Keratinocyte (primary cell): ENCODE measurements at regions not wholly inside any gene's neighbourhood (a gene's known extent, or its start where the extent isn't known, plus 50 kb on each side); places are given as distances from the start of the nearest gene placed in this dataset.

Source experiments
- DNase-seq: peaks from one replicate; pipeline ENCODE4 v3.0.0-alpha.2; 2011; ENCODE audit warnings: low read depth, missing footprints, low spot score
- FAIRE-seq: peaks from 2 replicates; lab custom pipeline; 2011; peaks lifted over from hg19 to GRCh38; lab: Jason Lieb, UNC
- H2AFZ ChIP-seq: 2 replicates; pipeline ENCODE4 v1.6.0; 2012; ENCODE audit warnings: low read length, control low read depth, inconsistent platforms; ENCODE audit not compliant: control insufficient read depth
- H3K27ac ChIP-seq: 2 replicates; pipeline ENCODE4 v1.5.1; 2011; ENCODE audit warnings: low read length; ENCODE audit not compliant: control insufficient read depth, insufficient read depth
- H3K27me3 ChIP-seq: 3 replicates; pipeline ENCODE4 v1.6.0; 2011; ENCODE audit warnings: low read length; ENCODE audit not compliant: control insufficient read depth, insufficient read depth; ENCODE audit errors: extremely low read depth
- H3K36me3 ChIP-seq, 2 experiments: 2 replicates in 1 of 2; 3 replicates in 1 of 2; pipeline ENCODE4 v1.5.1; 2011; ENCODE audit warnings: low read length in 2 of 2, mild to moderate bottlenecking in 1 of 2; ENCODE audit not compliant: control insufficient read depth in 2 of 2, insufficient read depth in 2 of 2; ENCODE audit errors: extremely low read depth in 1 of 2
- H3K4me1 ChIP-seq: 3 replicates; pipeline ENCODE4 v1.5.1; 2011; ENCODE audit warnings: low read length; ENCODE audit not compliant: control insufficient read depth, insufficient read depth; ENCODE audit errors: extremely low read depth
- H3K4me2 ChIP-seq: 3 replicates; pipeline ENCODE4 v1.6.0; 2011; ENCODE audit warnings: low read depth, low read length; ENCODE audit not compliant: control insufficient read depth, insufficient read depth; ENCODE audit errors: extremely low read depth
- H3K4me3 ChIP-seq, 3 experiments: fragments of 200-600 bp in 1 of 3; sonication (generic) in 1 of 3; 2 replicates in 2 of 3; 3 replicates in 1 of 3; pipeline ENCODE4 v1.5.1; 2011 to 2016; ENCODE audit warnings: low read length in 3 of 3, mild to moderate bottlenecking in 3 of 3, control low read depth in 2 of 3, inconsistent platforms in 1 of 3, low read depth in 1 of 3, mixed read lengths in 1 of 3, mixed run types in 1 of 3, moderate library complexity in 1 of 3; ENCODE audit not compliant: control insufficient read depth in 2 of 3, insufficient read depth in 2 of 3; ENCODE audit errors: extremely low read depth in 1 of 3
- H3K79me2 ChIP-seq: 2 replicates; pipeline ENCODE4 v1.6.0; 2012; ENCODE audit warnings: low read length; ENCODE audit not compliant: control insufficient read depth, insufficient read depth
- H3K9ac ChIP-seq: 3 replicates; pipeline ENCODE4 v1.6.0; 2011; ENCODE audit warnings: low read length; ENCODE audit not compliant: control insufficient read depth, insufficient read depth; ENCODE audit errors: extremely low read depth
- H3K9me1 ChIP-seq: 3 replicates; pipeline ENCODE4 v1.6.0; 2011; ENCODE audit warnings: low read length; ENCODE audit not compliant: control insufficient read depth, insufficient read depth; ENCODE audit errors: extremely low read depth
- H3K9me3 ChIP-seq: 2 replicates; pipeline ENCODE4 v1.5.1; 2012; ENCODE audit warnings: low read depth, low read length; ENCODE audit not compliant: control insufficient read depth
- H4K20me1 ChIP-seq: 3 replicates; pipeline ENCODE4 v1.6.0; 2011; ENCODE audit warnings: low read length; ENCODE audit not compliant: control insufficient read depth, insufficient read depth; ENCODE audit errors: extremely low read depth
- CTCF ChIP-seq, 3 experiments: IDR thresholded peaks in 1 of 3; conservative IDR thresholded peaks in 1 of 3; optimal IDR thresholded peaks in 1 of 3; 2 replicates in 2 of 3; 3 replicates in 1 of 3; pipeline versions ENCODE3 to v1.5.1; 2011; ENCODE audit warnings: low read length in 3 of 3, mild to moderate bottlenecking in 3 of 3, moderate library complexity in 2 of 3, control low read depth in 1 of 3, inconsistent platforms in 1 of 3; ENCODE audit not compliant: insufficient read depth in 2 of 3; ENCODE audit errors: extremely low read depth in 1 of 3
- EZH2 ChIP-seq: IDR thresholded peaks from one replicate; pipeline ENCODE4 v1.6.1; 2012; ENCODE audit warnings: inconsistent platforms, mild to moderate bottlenecking, low read length, moderate library complexity
- dilution Hi-C: fragments of 300-500 bp; cut with MboI; formaldehyde crosslinking; loops from one replicate; pipeline ENCODE4 v1.7.0; 2020; ENCODE audit warnings: low sequenced_read_pairs; ENCODE audit not compliant: extremely low pct_ligation_motif_present

DNA sequence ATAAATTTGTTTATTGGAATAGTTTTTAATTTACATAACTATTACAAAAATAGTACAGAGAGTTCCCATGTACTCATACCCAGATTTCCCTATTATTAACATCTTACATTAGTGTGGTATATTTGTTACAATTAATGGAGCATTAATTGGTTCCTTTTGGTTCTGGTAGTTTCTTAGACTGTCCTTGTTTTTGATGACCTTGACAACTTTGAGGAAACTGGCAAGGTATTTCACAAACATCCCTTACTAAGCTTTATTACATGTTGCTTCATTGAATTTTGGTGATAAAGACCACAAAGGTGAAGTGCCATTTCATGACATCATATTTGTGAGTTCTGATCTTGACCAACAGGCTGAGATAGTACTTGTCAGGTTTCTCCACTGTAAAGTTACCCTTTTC, 379.0 kb upstream of the GCFC2 start:
- TF ChIP-seq EZH2 (no peak), CTCF (optimal IDR thresholded peaks at IDR 0.05 in 1 of 3, IDR thresholded peaks at IDR 0.05 in 1 of 3, conservative IDR thresholded peaks at IDR 0.05 in 1 of 3; ENCODE audit: extremely low read depth in 1 of 3, insufficient read depth in 2 of 3, low read length in 3 of 3) (no peak)
- Histone ChIP-seq H3K4me1 (no peaks in the 10 kb centered on the region), H3K27me3 (no peaks in the 10 kb centered on the region), H3K36me3 (no peaks in the 10 kb centered on the region), H3K79me2 (no peaks in the 10 kb centered on the region), H2AFZ (no peak overlapping the region), H3K27ac (no peak overlapping the region), H3K4me2 (no peak overlapping the region), H3K9me3 (no peaks in the 10 kb centered on the region), H3K9ac (no peak overlapping the region), H3K9me1 (no peaks in the 10 kb centered on the region), H3K4me3 (no peak overlapping the region), H4K20me1 (no peaks in the 10 kb centered on the region)
- no peak for DNase-seq
- no peak for FAIRE-seq
- dilution Hi-C loops: no loop called here

- no peak overlapping the region for H2AFZ ChIP-seq
- no peak overlapping the region for H3K9ac ChIP-seq
- H3K4me2 ChIP-seq: no peak overlapping the region
- no peak for TF ChIP-seq EZH2
- no peak for TF ChIP-seq CTCF (optimal IDR thresholded peaks at IDR 0.05 in 1 of 3, IDR thresholded peaks at IDR 0.05 in 1 of 3, conservative IDR thresholded peaks at IDR 0.05 in 1 of 3; ENCODE audit: extremely low read depth in 1 of 3, insufficient read depth in 2 of 3, low read length in 3 of 3)
- FAIRE-seq (no peak), DNase-seq (no peak)
- no peak overlapping the region for H3K4me3 ChIP-seq
- H3K4me1 ChIP-seq: no peaks in the 10 kb centered on the region
- dilution Hi-C loops: no loop called here
- no peaks in the 10 kb centered on the region for H3K79me2 ChIP-seq
- H3K9me3 ChIP-seq: no peaks in the 10 kb centered on the region
- H3K36me3 ChIP-seq: no peaks in the 10 kb centered on the region
- no peak overlapping the region for H3K27ac ChIP-seq
- no peaks in the 10 kb centered on the region for H3K27me3 ChIP-seq
- no peaks in the 10 kb centered on the region for H3K9me1 ChIP-seq
- no peaks in the 10 kb centered on the region for H4K20me1 ChIP-seq
These were observed 372.5 kb upstream of the GCFC2 start for GRCh38 chr2:76083248-76083647.
